ENCODE measurements at regions not wholly inside any gene's neighbourhood (a gene's known extent, or its start where the extent isn't known, plus 50 kb on each side); places are given as distances from the start of the nearest gene placed in this dataset.

GRCh38 chr20:48287552-48288170, 502.4 kb upstream of the SULF2 start:
- H3K4me3 ChIP-seq: no peak overlapping the region
- peaks cover 27% of the 10 kb centered on the region for H3K4me1 ChIP-seq
- intact Hi-C loops (cut with micrococcal nuclease): no loop called here
- no peak for TF ChIP-seq CTCF (IDR thresholded peaks at IDR 0.05; ENCODE audit: borderline replicate concordance)
- H3K9me3 ChIP-seq (replicated peaks): no peaks in the 10 kb centered on the region
- no peak overlapping the region for H3K27ac ChIP-seq (replicated peaks)
- no peaks in the 10 kb centered on the region for H3K36me3 ChIP-seq
- no peak for DNase-seq
- H3K27me3 ChIP-seq (ENCODE audit: low read depth): peaks cover 12% of the 10 kb centered on the region

GRCh38 chr20:48287021-48287494, 501.8 kb upstream of the SULF2 start:
- TF ChIP-seq CTCF (IDR thresholded peaks at IDR 0.05; ENCODE audit: borderline replicate concordance): no peak

GRCh38 chr20:48286601-48287000, 501.3 kb upstream of the SULF2 start:
- H3K27ac ChIP-seq (replicated peaks): peak overlapping the region; percentile 45
- no peak for DNase-seq
- intact Hi-C loops (cut with micrococcal nuclease): no loop called here

More at GRCh38 chr20:48287021-48287494, 501.8 kb upstream of the SULF2 start:
- Histone ChIP-seq H3K9me3 (replicated peaks) (no peaks in the 10 kb centered on the region), H3K4me1 (peaks cover 27% of the 10 kb centered on the region), H3K36me3 (no peaks in the 10 kb centered on the region), H3K27me3 (ENCODE audit: low read depth) (peaks cover 12% of the 10 kb centered on the region), H3K27ac (replicated peaks) (peak overlapping the region; percentile 45), H3K4me3 (no peak overlapping the region)
- DNase-seq: no peak
- intact Hi-C loops (cut with micrococcal nuclease): no loop called here

GRCh38 chr20:48285656-48286055, 500.4 kb upstream of the SULF2 start:
- TF ChIP-seq CTCF (IDR thresholded peaks at IDR 0.05; ENCODE audit: borderline replicate concordance): no peak
- Histone ChIP-seq H3K27me3 (ENCODE audit: low read depth) (peaks cover 12% of the 10 kb centered on the region), H3K4me1 (peaks cover 27% of the 10 kb centered on the region), H3K27ac (replicated peaks) (no peak overlapping the region), H3K9me3 (replicated peaks) (no peaks in the 10 kb centered on the region), H3K36me3 (no peaks in the 10 kb centered on the region), H3K4me3 (no peak overlapping the region)
- DNase-seq: no peak
- intact Hi-C loops (cut with micrococcal nuclease): no loop called here

More at GRCh38 chr20:48286601-48287000, 501.3 kb upstream of the SULF2 start:
- peaks cover 27% of the 10 kb centered on the region for H3K4me1 ChIP-seq
- no peak for TF ChIP-seq CTCF (IDR thresholded peaks at IDR 0.05; ENCODE audit: borderline replicate concordance)
- H3K4me3 ChIP-seq: no peak overlapping the region
- H3K27me3 ChIP-seq (ENCODE audit: low read depth): peaks cover 12% of the 10 kb centered on the region
- no peaks in the 10 kb centered on the region for H3K36me3 ChIP-seq
- H3K9me3 ChIP-seq (replicated peaks): no peaks in the 10 kb centered on the region

GRCh38 chr20:48284837-48285236, 499.6 kb upstream of the SULF2 start:
- Histone ChIP-seq H3K36me3 (no peaks in the 10 kb centered on the region), H3K27ac (replicated peaks) (no peak overlapping the region), H3K4me3 (no peak overlapping the region), H3K9me3 (replicated peaks) (no peaks in the 10 kb centered on the region), H3K27me3 (ENCODE audit: low read depth) (peaks cover 5% of the 10 kb centered on the region), H3K4me1 (peaks cover 32% of the 10 kb centered on the region)
- DNase-seq: no peak
- intact Hi-C loops (cut with micrococcal nuclease): no loop called here
- TF ChIP-seq CTCF (IDR thresholded peaks at IDR 0.05; ENCODE audit: borderline replicate concordance): no peak
